ENCODE measurements at regions not wholly inside any gene's neighbourhood (a gene's known extent, or its start where the extent isn't known, plus 50 kb on each side); places are given as distances from the start of the nearest gene placed in this dataset.
A peak's percentile ranks its signal among the peaks of the same experiment; 100 is the strongest.

DNA sequence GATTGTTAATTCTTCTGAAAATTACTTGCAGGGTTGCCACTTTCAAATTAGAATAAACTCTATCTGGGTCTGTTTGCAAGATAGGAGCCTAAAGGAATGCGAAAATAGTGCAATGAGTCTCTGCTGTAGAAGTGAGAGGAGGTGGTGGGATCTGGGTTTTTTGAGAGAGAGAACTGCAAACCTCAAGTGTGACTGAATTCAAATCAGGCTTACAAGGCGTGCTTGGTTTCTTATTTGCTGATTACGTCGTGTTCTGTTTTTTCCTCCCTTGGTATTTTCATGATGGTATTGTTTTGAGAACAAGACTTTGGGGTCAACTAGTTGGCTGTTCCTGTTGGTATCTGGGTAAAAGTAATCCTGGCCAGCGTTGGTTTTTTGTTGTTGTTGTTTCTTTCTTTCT, 490.9 kb upstream of the CFAP20DC start:
- Histone ChIP-seq H3K4me1 (ENCODE audit: control insufficient read depth in 2 of 2, insufficient read depth in 2 of 2, low read length in 2 of 2) (peaks cover 0 to 8% of the 10 kb centered on the region in 2 donors), H3K36me3 (ENCODE audit: control insufficient read depth in 2 of 3, insufficient read depth in 3 of 3, low read length in 3 of 3) (no peaks in the 10 kb centered on the region), H3K27ac (ENCODE audit: low read depth, low read length) (no peak overlapping the region), H3K9me3 (ENCODE audit: control insufficient read depth in 2 of 3, low read length in 3 of 3) (no peaks in the 10 kb centered on the region), H3K27me3 (ENCODE audit: control insufficient read depth in 2 of 2, insufficient read depth in 2 of 2, low read length in 2 of 2) (no peaks in the 10 kb centered on the region), H3K4me3 (ENCODE audit: low read length) (no peak overlapping the region)
- CTCF ChIA-PET, result no interaction called here
- Mint-ChIP-seq H3K9me3 (peaks cover 0 to 4% (median 0%) of the 10 kb centered on the region in 11 donors), H3K27me3 (no peaks in the 10 kb centered on the region), H3K4me1 (peaks cover 5 to 41% (median 13%) of the 10 kb centered on the region in 7 donors), H3K4me3 (no peak overlapping the region), H3K36me3 (peaks cover 0 to 3% (median 0%) of the 10 kb centered on the region in 5 donors), H3K27ac (peak overlapping the region in 1 of 9 donors; percentile 15)
- DNase-seq, result no peak
- no peak for ATAC-seq
- POLR2A ChIA-PET, result no interaction called here
- intact Hi-C loops (cut with micrococcal nuclease), result no loop called here

DNA sequence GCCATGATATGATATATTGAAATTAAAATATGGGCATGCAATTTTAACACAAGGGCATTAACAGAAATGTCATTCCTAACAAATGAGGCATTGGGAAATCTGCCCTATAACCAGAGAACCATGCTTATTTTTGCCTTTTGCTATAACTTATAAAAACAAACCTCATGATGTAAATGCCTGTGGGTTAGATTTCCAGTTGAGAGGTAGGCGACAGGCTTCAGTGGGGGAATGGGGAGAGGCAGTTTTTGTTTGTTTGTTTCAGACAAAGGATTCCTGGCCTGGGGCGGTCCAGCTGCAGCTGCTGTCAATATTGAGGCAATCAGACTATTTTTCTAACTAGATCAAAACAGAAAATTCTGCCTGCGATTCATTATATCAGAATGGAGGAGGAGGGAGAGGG, 490.4 kb upstream of the CFAP20DC start:
- intact Hi-C loops (cut with micrococcal nuclease), result no loop called here
- Histone ChIP-seq H3K27me3 (ENCODE audit: control insufficient read depth in 2 of 2, insufficient read depth in 2 of 2, low read length in 2 of 2) (no peaks in the 10 kb centered on the region), H3K27ac (ENCODE audit: low read depth, low read length) (no peak overlapping the region), H3K9me3 (ENCODE audit: control insufficient read depth in 2 of 3, low read length in 3 of 3) (no peaks in the 10 kb centered on the region), H3K4me1 (ENCODE audit: control insufficient read depth in 2 of 2, insufficient read depth in 2 of 2, low read length in 2 of 2) (peaks cover 0 to 8% of the 10 kb centered on the region in 2 donors), H3K4me3 (ENCODE audit: low read length) (no peak overlapping the region), H3K36me3 (ENCODE audit: control insufficient read depth in 2 of 3, insufficient read depth in 3 of 3, low read length in 3 of 3) (no peaks in the 10 kb centered on the region)
- H3K36me3 Mint-ChIP-seq, result peaks cover 0 to 3% (median 0%) of the 10 kb centered on the region in 5 donors
- H3K9me3 Mint-ChIP-seq, result peaks cover 0 to 4% (median 0%) of the 10 kb centered on the region in 11 donors
- H3K4me1 Mint-ChIP-seq, result peaks cover 5 to 41% (median 13%) of the 10 kb centered on the region in 7 donors
- no peak overlapping the region for H3K27ac Mint-ChIP-seq
- no peak overlapping the region for H3K4me3 Mint-ChIP-seq
- no peaks in the 10 kb centered on the region for H3K27me3 Mint-ChIP-seq
- no peak for DNase-seq
- ChIA-PET POLR2A (no interaction called here), CTCF (no interaction called here)
- no peak for ATAC-seq

DNA sequence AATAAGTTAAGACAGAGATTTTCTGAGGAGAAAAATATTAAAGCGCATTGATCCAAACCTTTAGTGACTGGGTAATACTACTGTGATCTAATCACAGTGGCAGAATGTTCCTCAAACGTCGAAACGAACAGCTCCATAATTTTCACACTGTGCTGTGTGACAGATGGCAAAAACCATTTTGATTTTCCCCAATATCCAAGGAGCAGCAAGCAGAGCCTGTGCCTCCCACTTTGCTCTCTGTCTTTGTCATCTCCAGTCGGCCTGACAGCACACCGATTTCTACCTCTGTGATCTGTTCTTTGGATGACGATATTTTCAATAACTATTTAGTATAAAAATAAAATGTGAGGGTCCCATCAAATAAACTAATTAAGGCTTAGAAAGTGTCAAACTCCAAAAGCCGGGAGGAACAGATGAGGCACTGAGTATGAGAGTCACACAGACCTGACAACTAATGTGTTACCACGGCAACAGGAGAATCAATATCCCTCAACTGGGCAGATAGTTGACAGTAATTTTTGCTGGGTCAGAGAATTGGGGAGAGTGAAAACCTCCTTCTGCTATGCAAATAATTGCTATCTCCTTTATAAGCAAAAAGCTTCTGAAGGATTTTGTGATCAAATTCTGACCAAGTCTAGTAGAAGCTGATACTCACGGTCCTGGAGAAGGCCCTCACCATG, 489.1 kb upstream of the CFAP20DC start:
- Histone ChIP-seq H3K9me3 (ENCODE audit: control insufficient read depth in 2 of 3, low read length in 3 of 3) (no peaks in the 10 kb centered on the region), H3K4me3 (ENCODE audit: low read length) (no peak overlapping the region), H3K27ac (ENCODE audit: low read depth, low read length) (no peak overlapping the region), H3K27me3 (ENCODE audit: control insufficient read depth in 2 of 2, insufficient read depth in 2 of 2, low read length in 2 of 2) (no peaks in the 10 kb centered on the region), H3K36me3 (ENCODE audit: control insufficient read depth in 2 of 3, insufficient read depth in 3 of 3, low read length in 3 of 3) (no peaks in the 10 kb centered on the region), H3K4me1 (ENCODE audit: control insufficient read depth in 2 of 2, insufficient read depth in 2 of 2, low read length in 2 of 2) (peaks cover 0 to 8% of the 10 kb centered on the region in 2 donors)
- ChIA-PET CTCF (no interaction called here), POLR2A (no interaction called here)
- no peak for DNase-seq
- peaks cover 5 to 37% (median 13%) of the 10 kb centered on the region in 7 donors for H3K4me1 Mint-ChIP-seq
- no peaks in the 10 kb centered on the region for H3K27me3 Mint-ChIP-seq
- no peak overlapping the region for H3K27ac Mint-ChIP-seq
- peaks cover 0 to under 1% (median 0%) of the 10 kb centered on the region in 5 donors for H3K36me3 Mint-ChIP-seq
- no peak overlapping the region for H3K4me3 Mint-ChIP-seq
- ATAC-seq, result no peak
- H3K9me3 Mint-ChIP-seq, result peaks cover 0 to under 1% (median 0%) of the 10 kb centered on the region in 11 donors
- intact Hi-C loops (cut with micrococcal nuclease), result no loop called here

DNA sequence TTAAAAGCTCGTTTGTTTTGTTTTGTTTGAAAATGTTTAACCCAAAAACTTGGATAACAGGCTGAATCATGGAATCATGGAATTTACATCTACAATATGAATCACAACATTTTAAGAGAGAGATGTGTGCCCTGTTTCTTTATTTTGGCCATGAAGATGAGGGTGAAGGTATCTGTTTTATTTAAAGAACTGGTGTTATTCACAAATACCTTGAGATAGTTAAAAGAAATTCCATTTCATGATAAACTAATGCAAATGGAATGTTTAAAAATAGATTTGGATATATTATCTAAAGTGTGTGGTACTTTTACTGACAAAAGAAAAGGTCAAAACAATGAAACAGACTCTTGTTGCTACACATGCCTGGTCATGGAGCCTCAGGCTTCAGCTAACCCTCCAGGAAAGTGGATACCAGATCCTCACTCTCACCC, 486.0 kb upstream of the CFAP20DC start:
- Mint-ChIP-seq H3K36me3 (no peaks in the 10 kb centered on the region), H3K27ac (no peak overlapping the region), H3K4me3 (no peak overlapping the region), H3K4me1 (peaks cover 0 to 13% (median 2%) of the 10 kb centered on the region in 7 donors), H3K27me3 (peaks cover 0 to 3% (median 0%) of the 10 kb centered on the region in 5 donors), H3K9me3 (peaks cover 0 to 3% (median 0%) of the 10 kb centered on the region in 11 donors)
- DNase-seq (no peak), ATAC-seq (no peak)
- no peak overlapping the region for H3K27ac ChIP-seq (ENCODE audit: low read depth, low read length)
- H3K4me3 ChIP-seq (ENCODE audit: low read length), result no peak overlapping the region
- H3K9me3 ChIP-seq (ENCODE audit: control insufficient read depth in 2 of 3, low read length in 3 of 3), result no peaks in the 10 kb centered on the region
- POLR2A ChIA-PET, result interaction anchor here (0.5 kb wide), 1 partner anchor 559 kb away, joined by 3 read pairs; no protein-coding TSS in a partner anchor
- CTCF ChIA-PET, result no interaction called here
- intact Hi-C loops (cut with micrococcal nuclease), result no loop called here
- no peaks in the 10 kb centered on the region for H3K36me3 ChIP-seq (ENCODE audit: control insufficient read depth in 2 of 3, insufficient read depth in 3 of 3, low read length in 3 of 3)
- no peaks in the 10 kb centered on the region for H3K4me1 ChIP-seq (ENCODE audit: control insufficient read depth in 2 of 2, insufficient read depth in 2 of 2, low read length in 2 of 2)
- no peaks in the 10 kb centered on the region for H3K27me3 ChIP-seq (ENCODE audit: control insufficient read depth in 2 of 2, insufficient read depth in 2 of 2, low read length in 2 of 2)

DNA sequence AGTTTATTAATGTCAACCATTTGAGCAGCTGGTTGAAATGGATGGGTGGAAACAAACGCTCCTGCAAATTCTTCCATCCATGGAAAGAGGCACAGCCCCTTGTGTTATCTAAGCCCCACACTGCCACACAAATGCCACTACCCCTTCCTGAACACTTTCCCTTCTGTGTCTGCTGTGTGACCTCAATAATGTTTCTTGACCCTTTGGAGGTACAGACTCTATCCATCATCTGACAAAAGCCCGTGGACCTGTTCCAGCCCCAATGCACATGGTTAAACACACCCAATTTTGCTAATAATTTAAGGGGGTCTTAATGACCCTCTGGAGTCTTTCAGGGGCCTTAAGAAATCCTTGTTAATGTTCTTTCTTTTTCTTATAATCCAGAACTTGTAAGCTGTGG, 482.2 kb upstream of the CFAP20DC start:
- H3K4me3 Mint-ChIP-seq, result no peak overlapping the region
- no peaks in the 10 kb centered on the region for H3K36me3 Mint-ChIP-seq
- ChIA-PET CTCF (no interaction called here), POLR2A (no interaction called here)
- Histone ChIP-seq H3K27me3 (ENCODE audit: control insufficient read depth in 2 of 2, insufficient read depth in 2 of 2, low read length in 2 of 2) (no peaks in the 10 kb centered on the region), H3K4me3 (ENCODE audit: low read length) (no peak overlapping the region), H3K9me3 (ENCODE audit: control insufficient read depth in 2 of 3, low read length in 3 of 3) (no peaks in the 10 kb centered on the region), H3K4me1 (ENCODE audit: control insufficient read depth in 2 of 2, insufficient read depth in 2 of 2, low read length in 2 of 2) (no peaks in the 10 kb centered on the region), H3K36me3 (ENCODE audit: control insufficient read depth in 2 of 3, insufficient read depth in 3 of 3, low read length in 3 of 3) (no peaks in the 10 kb centered on the region), H3K27ac (ENCODE audit: low read depth, low read length) (no peak overlapping the region)
- H3K4me1 Mint-ChIP-seq, result peaks cover 0 to 8% (median 0%) of the 10 kb centered on the region in 7 donors
- ATAC-seq (no peak), DNase-seq (no peak)
- H3K27me3 Mint-ChIP-seq, result peaks cover 0 to 3% (median 0%) of the 10 kb centered on the region in 5 donors
- H3K9me3 Mint-ChIP-seq, result peaks cover 0 to 3% (median 0%) of the 10 kb centered on the region in 11 donors
- H3K27ac Mint-ChIP-seq, result no peak overlapping the region
- intact Hi-C loops (cut with micrococcal nuclease), result no loop called here

DNA sequence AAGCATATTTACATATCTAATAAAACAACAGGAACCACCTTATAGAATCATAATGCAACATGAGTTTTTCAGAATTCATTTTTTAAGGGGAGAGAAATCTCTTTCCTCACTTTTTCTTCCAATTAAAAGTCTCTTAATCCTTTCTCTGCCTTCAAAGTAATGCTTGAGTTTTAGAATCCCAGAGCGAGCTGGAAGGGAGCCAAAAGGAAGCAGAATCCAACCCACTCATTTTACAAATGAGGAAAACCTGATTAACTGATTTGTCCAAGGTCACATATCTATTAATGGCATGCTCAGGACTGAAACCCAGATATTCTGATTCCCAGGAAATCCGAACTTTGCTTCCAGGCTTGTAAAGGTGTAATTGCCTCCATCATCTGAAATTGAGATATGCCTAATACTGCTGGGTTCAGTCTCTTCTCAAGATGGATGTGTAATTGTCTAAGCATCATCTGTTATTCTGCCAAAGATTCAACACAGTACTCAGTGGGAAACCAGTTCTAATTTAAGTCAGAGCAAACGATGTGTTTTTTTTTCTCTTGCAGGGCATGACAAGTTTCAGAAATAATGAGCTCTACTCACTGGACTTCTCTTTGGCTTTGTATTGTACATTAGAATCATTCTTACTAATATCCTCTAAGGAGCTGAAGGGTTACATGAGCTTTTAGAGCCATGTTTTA, 481.4 kb upstream of the CFAP20DC start:
- CTCF ChIA-PET, result no interaction called here
- no peaks in the 10 kb centered on the region for H3K27me3 ChIP-seq (ENCODE audit: control insufficient read depth in 2 of 2, insufficient read depth in 2 of 2, low read length in 2 of 2)
- POLR2A ChIA-PET, result no interaction called here
- H3K4me1 ChIP-seq (ENCODE audit: control insufficient read depth in 2 of 2, insufficient read depth in 2 of 2, low read length in 2 of 2), result no peaks in the 10 kb centered on the region
- no peak overlapping the region for H3K4me3 Mint-ChIP-seq
- no peaks in the 10 kb centered on the region for H3K9me3 ChIP-seq (ENCODE audit: control insufficient read depth in 2 of 3, low read length in 3 of 3)
- intact Hi-C loops (cut with micrococcal nuclease), result no loop called here
- no peak overlapping the region for H3K27ac Mint-ChIP-seq
- no peak for DNase-seq
- peaks cover 0 to 4% (median 0%) of the 10 kb centered on the region in 11 donors for H3K9me3 Mint-ChIP-seq
- no peak for ATAC-seq
- H3K4me3 ChIP-seq (ENCODE audit: low read length), result no peak overlapping the region
- H3K27me3 Mint-ChIP-seq, result peaks cover 0 to 3% (median 0%) of the 10 kb centered on the region in 5 donors
- no peaks in the 10 kb centered on the region for H3K36me3 ChIP-seq (ENCODE audit: control insufficient read depth in 2 of 3, insufficient read depth in 3 of 3, low read length in 3 of 3)
- no peak overlapping the region for H3K27ac ChIP-seq (ENCODE audit: low read depth, low read length)
- H3K36me3 Mint-ChIP-seq, result peaks cover 0 to under 1% (median 0%) of the 10 kb centered on the region in 5 donors
- peaks cover 0 to 10% (median 0%) of the 10 kb centered on the region in 7 donors for H3K4me1 Mint-ChIP-seq
